ENCODE measurements at regions not wholly inside any gene's neighbourhood (a gene's known extent, or its start where the extent isn't known, plus 50 kb on each side); places are given as distances from the start of the nearest gene placed in this dataset.

DNA sequence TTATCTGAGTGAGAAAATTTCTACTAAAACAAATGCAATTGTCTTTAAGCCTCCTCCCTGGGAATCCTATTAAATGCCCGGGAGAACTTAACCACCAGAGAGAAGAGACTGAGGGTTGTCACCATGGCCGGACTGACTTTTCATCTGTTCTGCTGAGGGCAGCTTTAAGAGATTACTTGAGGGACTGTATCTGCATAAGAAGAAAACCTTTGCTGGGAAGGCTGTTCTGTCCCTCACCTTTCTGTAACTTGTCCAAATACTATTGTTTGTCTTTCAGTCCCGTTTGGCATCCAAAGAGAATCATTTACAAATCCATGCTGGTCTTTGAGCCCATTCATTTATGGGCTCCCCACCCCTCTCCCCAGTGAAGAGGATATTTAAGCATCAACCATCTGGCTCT, 306.3 kb upstream of the FLRT2 start:
- TF ChIP-seq CTCF (IDR thresholded peaks at IDR 0.05; ENCODE audit: poor library complexity, severe bottlenecking) (no peak), SMC3 (conservative IDR thresholded peaks at IDR 0.05; ENCODE audit: poor library complexity) (no peak), EZH2 (IDR thresholded peaks at IDR 0.05; ENCODE audit: borderline replicate concordance, insufficient read depth, low read length, poor library complexity, severe bottlenecking) (no peak), RAD21 (conservative IDR thresholded peaks at IDR 0.05) (no peak), POLR2AphosphoS5 (IDR thresholded peaks at IDR 0.05) (no peak), EP300 (conservative IDR thresholded peaks at IDR 0.05; ENCODE audit: poor library complexity, severe bottlenecking) (no peak), TAF1 (IDR thresholded peaks at IDR 0.05; ENCODE audit: low read depth) (no peak), REST (IDR thresholded peaks at IDR 0.05; ENCODE audit: borderline replicate concordance) (no peak)
